ENCODE measurements at regions not wholly inside any gene's neighbourhood (a gene's known extent, or its start where the extent isn't known, plus 50 kb on each side); places are given as distances from the start of the nearest gene placed in this dataset.

GRCh38 chr11:109512249-109512648 lies 90.3 kb downstream of the C11orf87 start:
- TF ChIP-seq CTCF (optimal IDR thresholded peaks at IDR 0.05 in 1 of 3, IDR thresholded peaks at IDR 0.05 in 1 of 3, conservative IDR thresholded peaks at IDR 0.05 in 1 of 3; ENCODE audit: extremely low read depth in 1 of 3, insufficient read depth in 2 of 3, low read length in 3 of 3): no peak
- TF ChIP-seq EZH2 (IDR thresholded peaks at IDR 0.05; ENCODE audit: low read length): no peak
